SK-N-SH treated with all-trans-retinoic acid at 6 μM for 48 hours (cell line): ENCODE measurements at regions not wholly inside any gene's neighbourhood (a gene's known extent, or its start where the extent isn't known, plus 50 kb on each side); places are given as distances from the start of the nearest gene placed in this dataset.
A peak's percentile ranks its signal among the peaks of the same experiment; 100 is the strongest.

Experiments
- ATAC-seq: fragments of 200-7000 bp; cut with Tn5 transposase; 3 replicates; pipeline ENCODE4 v1.9.1; 2020; ENCODE audit warnings: mild to moderate bottlenecking, moderate library complexity
- ARNTL ChIP-seq: fragments of 450-650 bp; formaldehyde crosslinking; IDR thresholded peaks from 2 replicates; pipeline ENCODE4 v1.5.0; 2020; ENCODE audit warnings: low read depth, mild to moderate bottlenecking, moderate library complexity, borderline replicate concordance
- BACH2 ChIP-seq: fragments of 250-450 bp; sonication (Bioruptor Pico); IDR thresholded peaks from 2 replicates; pipeline ENCODE4 v1.9.0; 2021; ENCODE audit warnings: mild to moderate bottlenecking, borderline replicate concordance
- CREB5 ChIP-seq: fragments of 250-450 bp; sonication (Bioruptor Pico); IDR thresholded peaks from 2 replicates; pipeline ENCODE4 v1.5.1; 2020; ENCODE audit warnings: low read depth, mild to moderate bottlenecking, moderate library complexity
- CSDC2 ChIP-seq: fragments of 250-450 bp; sonication (Bioruptor Pico); IDR thresholded peaks from 2 replicates; pipeline ENCODE4 v1.5.0; 2020; ENCODE audit warnings: mild to moderate bottlenecking, moderate library complexity
- CSRNP3 ChIP-seq: fragments of 250-450 bp; sonication (Bioruptor Pico); IDR thresholded peaks from 2 replicates; pipeline ENCODE4 v1.5.1; 2021; ENCODE audit warnings: mild to moderate bottlenecking, moderate library complexity
- ESRRG ChIP-seq: fragments of 250-450 bp; sonication (Bioruptor Pico); IDR thresholded peaks from 2 replicates; pipeline ENCODE4 v1.6.1; 2021; ENCODE audit warnings: mild to moderate bottlenecking
- GLIS3 ChIP-seq: fragments of 250-450 bp; sonication (Bioruptor Pico); IDR thresholded peaks from 2 replicates; pipeline ENCODE4 v1.5.0; 2020; ENCODE audit warnings: mild to moderate bottlenecking, moderate library complexity
- ISL1 ChIP-seq: fragments of 250-450 bp; sonication (Bioruptor Pico); IDR thresholded peaks from 2 replicates; pipeline ENCODE4 v2.1.2; 2022; ENCODE audit warnings: mild to moderate bottlenecking, moderate library complexity
- OSR1 ChIP-seq: fragments of 250-450 bp; sonication (Bioruptor Pico); IDR thresholded peaks from 2 replicates; pipeline ENCODE4 v1.8.0; 2022; ENCODE audit warnings: moderate library complexity, mild to moderate bottlenecking, inconsistent platforms
- PATZ1 ChIP-seq: fragments of 250-450 bp; sonication (Bioruptor Pico); IDR thresholded peaks from 2 replicates; pipeline ENCODE4 v1.8.0; 2020; ENCODE audit warnings: mild to moderate bottlenecking, moderate library complexity, borderline replicate concordance
- POU6F1 ChIP-seq: fragments of 250-450 bp; sonication (Bioruptor Pico); IDR thresholded peaks from 2 replicates; pipeline ENCODE4 v1.8.0; 2021; ENCODE audit warnings: low read depth, mild to moderate bottlenecking, moderate library complexity, borderline replicate concordance
- PPARA ChIP-seq: fragments of 250-450 bp; sonication (Bioruptor Pico); IDR thresholded peaks from 2 replicates; pipeline ENCODE4 v1.5.0; 2020; ENCODE audit warnings: mild to moderate bottlenecking, borderline replicate concordance
- RARB ChIP-seq: fragments of 250-450 bp; sonication (Bioruptor Pico); IDR thresholded peaks from 2 replicates; pipeline ENCODE4 v1.8.0; 2021; ENCODE audit warnings: mild to moderate bottlenecking, moderate library complexity
- SNAI2 ChIP-seq: fragments of 250-450 bp; sonication (Bioruptor Pico); IDR thresholded peaks from 2 replicates; pipeline ENCODE4 v1.5.0; 2020; ENCODE audit warnings: mild to moderate bottlenecking, moderate library complexity
- TCF4 ChIP-seq: fragments of 250-450 bp; sonication (Bioruptor Pico); IDR thresholded peaks from 2 replicates; pipeline ENCODE4 v1.8.0; 2021; ENCODE audit warnings: mild to moderate bottlenecking, moderate library complexity, borderline replicate concordance
- TOX ChIP-seq: fragments of 250-450 bp; sonication (Bioruptor Pico); IDR thresholded peaks from 2 replicates; pipeline ENCODE4 v1.8.0; 2021; ENCODE audit warnings: mild to moderate bottlenecking, moderate library complexity, borderline replicate concordance
- TSHZ2 ChIP-seq: fragments of 250-450 bp; sonication (Bioruptor Pico); IDR thresholded peaks from 2 replicates; pipeline ENCODE4 v1.5.0; 2020; ENCODE audit warnings: mild to moderate bottlenecking, moderate library complexity
- ZC3H10 ChIP-seq: fragments of 250-450 bp; sonication (Bioruptor Pico); IDR thresholded peaks from 2 replicates; pipeline ENCODE4 v1.5.1; 2021; ENCODE audit warnings: mild to moderate bottlenecking, moderate library complexity
- ZFP3 ChIP-seq: fragments of 250-450 bp; sonication (Bioruptor Pico); IDR thresholded peaks from 2 replicates; pipeline ENCODE4 v1.5.0; 2020; ENCODE audit warnings: mild to moderate bottlenecking, moderate library complexity
- ZFP30 ChIP-seq: fragments of 450-650 bp; formaldehyde crosslinking; IDR thresholded peaks from 2 replicates; pipeline ENCODE4 v1.5.0; 2022; ENCODE audit warnings: mild to moderate bottlenecking, moderate library complexity
- ZNF70 ChIP-seq: fragments of 450-650 bp; formaldehyde crosslinking; IDR thresholded peaks from 2 replicates; pipeline ENCODE4 v1.5.0; 2020; ENCODE audit warnings: mild to moderate bottlenecking, moderate library complexity

- TF ChIP-seq TOX (CRISPR knock-in tag) (no peak), OSR1 (CRISPR knock-in tag) (no peak), RARB (CRISPR knock-in tag) (no peak), SNAI2 (CRISPR knock-in tag) (no peak)
- peak; percentile 92 for ATAC-seq
Measured at GRCh38 chr5:102603670-102604069, 104.9 kb upstream of the SLCO6A1 start.

GRCh38 chr5:102608414-102608813 is 109.6 kb upstream of the SLCO6A1 start:
- TF ChIP-seq GLIS3 (CRISPR knock-in tag), result no peak
- TF ChIP-seq ZFP30 (CRISPR knock-in tag), result no peak
- no peak for TF ChIP-seq CREB5 (CRISPR knock-in tag)
- TF ChIP-seq RARB (CRISPR knock-in tag), result no peak
- no peak for TF ChIP-seq ISL1 (CRISPR knock-in tag)
- TF ChIP-seq TOX (CRISPR knock-in tag), result no peak
- TF ChIP-seq ESRRG (CRISPR knock-in tag), result no peak
- no peak for TF ChIP-seq CSDC2 (CRISPR knock-in tag)
- TF ChIP-seq ZNF70 (CRISPR knock-in tag), result no peak
- no peak for TF ChIP-seq POU6F1 (CRISPR knock-in tag)
- TF ChIP-seq PATZ1 (CRISPR knock-in tag), result no peak
- no peak for TF ChIP-seq ZFP3 (CRISPR knock-in tag)
- no peak for TF ChIP-seq SNAI2 (CRISPR knock-in tag)
- no peak for TF ChIP-seq BACH2 (CRISPR knock-in tag)
- TF ChIP-seq CSRNP3 (CRISPR knock-in tag), result no peak
- no peak for TF ChIP-seq TCF4 (CRISPR knock-in tag)
- no peak for TF ChIP-seq ZC3H10 (CRISPR knock-in tag)
- TF ChIP-seq PPARA (CRISPR knock-in tag), result no peak
- TF ChIP-seq OSR1 (CRISPR knock-in tag), result no peak
- TF ChIP-seq TSHZ2 (CRISPR knock-in tag), result no peak
- ATAC-seq, result no peak

GRCh38 chr5:102611312-102611711 is 112.5 kb upstream of the SLCO6A1 start:
- ATAC-seq, result no peak

More at GRCh38 chr5:102611312-102611711, 112.5 kb upstream of the SLCO6A1 start:
- TF ChIP-seq ISL1 (CRISPR knock-in tag), result no peak
- TF ChIP-seq POU6F1 (CRISPR knock-in tag), result no peak
- no peak for TF ChIP-seq OSR1 (CRISPR knock-in tag)
- TF ChIP-seq ARNTL (CRISPR knock-in tag), result no peak
- TF ChIP-seq ZNF70 (CRISPR knock-in tag), result no peak
- no peak for TF ChIP-seq RARB (CRISPR knock-in tag)
- no peak for TF ChIP-seq PPARA (CRISPR knock-in tag)
